Activated CD8-positive, alpha-beta memory T cell treated with anti-CD3 and anti-CD28 coated beads, Interleukin-2, amount 10 ng/mL, durations not matched to agents 7 days and 5 days (primary cell): ENCODE measurements at regions not wholly inside any gene's neighbourhood (a gene's known extent, or its start where the extent isn't known, plus 50 kb on each side); places are given as distances from the start of the nearest gene placed in this dataset.

Experiments used
- ATAC-seq: fragments of 150-1000 bp; cut with Tn5 transposase; one replicate; pipeline ENCODE4 v1.10.0; 2021; ENCODE audit warnings: moderate library complexity
- CTCF ChIA-PET: fragments of 350-600 bp; sonication (Branson Sonifier 250); formaldehyde crosslinking; loops from one replicate; lab custom pipeline; 2021; ENCODE audit warnings: antibody characterized with exemption; lab: Charles Lee
- DNase-seq: peaks from one replicate; pipeline ENCODE4 v3.0.0-alpha.2; 2020
- H3K27ac Mint-ChIP-seq: one replicate; pipeline ENCODE4 v1.8.0; 2021; ENCODE audit warnings: mild to moderate bottlenecking, mixed read lengths
- H3K27me3 Mint-ChIP-seq: one replicate; pipeline ENCODE4 v1.8.0; 2021; ENCODE audit warnings: mixed read lengths
- H3K36me3 Mint-ChIP-seq: one replicate; pipeline ENCODE4 v1.8.0; 2021; ENCODE audit warnings: mild to moderate bottlenecking, mixed read lengths
- H3K4me1 Mint-ChIP-seq: one replicate; pipeline ENCODE4 v1.8.0; 2021; ENCODE audit warnings: mixed read lengths
- H3K4me3 Mint-ChIP-seq: one replicate; pipeline ENCODE4 v1.8.0; 2021; ENCODE audit warnings: mild to moderate bottlenecking, moderate library complexity, mixed read lengths
- H3K9me3 Mint-ChIP-seq: one replicate; pipeline ENCODE4 v1.8.0; 2022; ENCODE audit warnings: low read depth, mixed read lengths

DNA sequence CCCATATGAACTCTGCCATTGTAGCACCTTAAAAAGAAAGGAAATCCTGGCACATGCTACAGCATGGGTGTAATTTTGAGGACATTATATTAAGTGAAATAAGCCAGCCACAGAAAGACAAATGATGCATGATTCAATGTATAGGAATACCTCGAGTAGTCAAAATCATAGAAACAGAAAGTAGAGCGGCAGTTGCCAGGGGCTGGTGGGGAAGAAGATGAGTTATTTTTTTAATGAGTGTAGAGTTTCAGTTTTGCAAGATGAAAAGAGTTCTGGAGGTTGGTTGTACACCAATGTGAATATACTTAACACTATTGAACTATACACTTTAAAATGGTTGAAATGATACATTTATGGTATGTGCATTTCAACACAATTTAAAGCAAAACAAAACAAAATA is 133.0 kb downstream of the ZDHHC21 start:
- peaks cover 6% of the 10 kb centered on the region for H3K4me1 Mint-ChIP-seq
- no peak overlapping the region for H3K27ac Mint-ChIP-seq
- no peaks in the 10 kb centered on the region for H3K36me3 Mint-ChIP-seq
- H3K4me3 Mint-ChIP-seq = no peak overlapping the region
- H3K9me3 Mint-ChIP-seq = peaks cover 2% of the 10 kb centered on the region
- DNase-seq (no peak), ATAC-seq (no peak)
- CTCF ChIA-PET = no interaction called here
- H3K27me3 Mint-ChIP-seq = peaks cover 10% of the 10 kb centered on the region

DNA sequence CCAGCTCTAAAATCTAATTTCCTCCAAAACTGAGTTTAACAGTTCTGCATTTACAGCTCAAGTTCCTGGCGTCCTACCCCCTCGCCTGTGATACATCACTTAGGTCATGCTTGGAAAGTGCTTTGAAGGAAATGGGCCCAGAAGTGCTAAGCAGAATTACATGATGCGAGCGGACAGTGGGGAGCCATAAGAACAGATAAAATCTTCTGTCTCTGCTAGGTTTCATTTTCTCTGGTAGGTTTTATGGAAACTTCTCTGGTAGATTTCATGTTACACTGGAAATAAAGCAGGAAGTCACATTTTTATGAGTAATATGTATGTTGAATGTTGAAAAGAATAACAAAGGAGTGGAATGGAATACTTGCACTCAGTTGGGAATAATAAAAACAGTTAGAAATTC is 138.3 kb downstream of the ZDHHC21 start:
- Mint-ChIP-seq H3K27ac (no peak overlapping the region), H3K36me3 (no peaks in the 10 kb centered on the region), H3K4me3 (no peak overlapping the region), H3K4me1 (no peaks in the 10 kb centered on the region), H3K27me3 (peaks cover 11% of the 10 kb centered on the region), H3K9me3 (peaks cover 2% of the 10 kb centered on the region)
- no peak for DNase-seq
- no peak for ATAC-seq
- CTCF ChIA-PET = no interaction called here

DNA sequence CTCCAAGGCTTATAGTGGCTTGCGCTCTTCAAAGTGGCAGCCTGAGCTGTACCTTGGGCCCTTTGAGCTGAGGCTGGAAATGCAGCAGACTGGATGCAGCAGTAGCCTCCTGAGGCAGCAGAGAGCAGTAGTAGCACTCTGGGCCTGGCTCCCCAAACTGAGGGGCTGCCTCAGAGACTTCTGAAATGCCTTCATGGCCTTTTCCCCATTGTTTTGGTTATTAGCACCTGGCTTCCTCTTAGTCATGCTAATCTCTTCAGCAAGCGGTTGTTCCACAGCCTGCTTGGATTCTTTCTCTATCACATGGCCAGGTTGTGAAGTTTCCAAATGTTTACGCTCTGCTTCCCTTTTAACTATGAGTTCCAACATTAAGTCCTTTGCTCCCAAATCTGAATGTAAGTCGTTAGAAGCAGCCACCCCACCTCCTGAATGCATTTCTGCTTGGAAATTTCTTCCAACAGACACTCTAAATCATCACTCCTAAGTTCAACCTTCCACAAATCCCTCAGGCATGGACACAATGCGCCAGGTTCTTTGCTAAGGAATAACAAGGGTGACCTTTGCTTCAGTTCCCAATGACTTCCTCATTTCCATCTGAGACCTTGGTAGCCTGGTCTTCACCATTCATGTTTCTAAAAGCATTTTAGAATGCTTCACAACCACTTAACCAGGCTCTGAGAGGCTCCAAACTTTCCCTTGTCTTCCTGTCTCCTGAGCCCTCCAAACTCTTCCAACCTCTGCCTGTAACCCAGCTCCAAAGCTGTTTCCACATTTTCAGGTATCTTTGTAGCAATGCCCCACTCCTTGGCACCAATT is 145.8 kb downstream of the ZDHHC21 start:
- ATAC-seq (no peak), DNase-seq (no peak)
- Mint-ChIP-seq H3K4me3 (no peak overlapping the region), H3K9me3 (no peaks in the 10 kb centered on the region), H3K27ac (no peak overlapping the region), H3K4me1 (no peaks in the 10 kb centered on the region), H3K36me3 (no peaks in the 10 kb centered on the region), H3K27me3 (peaks cover 12% of the 10 kb centered on the region)
- CTCF ChIA-PET = no interaction called here

DNA sequence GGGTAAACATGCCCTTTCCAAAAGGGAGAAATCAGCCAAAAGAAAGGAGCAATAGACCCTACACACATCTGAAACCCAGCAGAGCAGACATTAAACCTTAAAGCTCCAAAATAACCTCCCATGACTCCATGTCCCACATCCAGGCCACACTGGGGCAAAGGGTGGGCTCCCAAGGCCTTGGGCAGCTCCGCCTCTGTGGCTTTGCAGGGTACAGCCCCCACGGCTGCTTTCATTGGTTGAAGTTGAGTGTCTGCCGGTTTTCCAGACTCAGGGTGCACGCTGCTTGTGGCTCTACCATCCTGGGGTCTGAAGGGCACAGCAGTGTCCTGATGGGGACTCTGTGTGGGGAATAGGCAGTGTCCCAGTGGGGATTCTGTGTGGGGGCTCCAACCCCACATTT is 146.5 kb downstream of the ZDHHC21 start:
- no peak overlapping the region for H3K27ac Mint-ChIP-seq
- peaks cover 13% of the 10 kb centered on the region for H3K27me3 Mint-ChIP-seq
- ATAC-seq = no peak
- no peaks in the 10 kb centered on the region for H3K36me3 Mint-ChIP-seq
- no peaks in the 10 kb centered on the region for H3K9me3 Mint-ChIP-seq
- no peak overlapping the region for H3K4me3 Mint-ChIP-seq
- H3K4me1 Mint-ChIP-seq = no peaks in the 10 kb centered on the region
- CTCF ChIA-PET = no interaction called here
- DNase-seq = no peak

DNA sequence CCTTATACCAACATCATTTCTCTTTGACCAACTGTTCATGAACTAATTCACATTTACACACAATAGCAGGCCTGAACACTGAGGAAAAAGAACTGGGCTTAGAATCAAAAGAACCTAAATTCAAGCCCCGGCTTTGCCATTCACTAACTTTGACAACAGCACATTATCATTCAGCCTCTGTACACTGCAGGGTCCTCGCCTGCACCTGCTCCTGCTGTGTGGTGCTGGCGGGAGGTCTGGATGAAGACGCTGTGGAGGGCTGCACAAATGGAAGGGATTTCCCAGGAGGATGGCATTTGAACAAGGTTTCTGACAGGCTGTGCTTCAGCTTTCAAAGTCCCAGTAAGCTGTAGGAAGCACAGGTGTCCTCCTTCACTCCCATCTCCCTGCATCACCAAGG is 151.2 kb downstream of the ZDHHC21 start:
- no peaks in the 10 kb centered on the region for H3K9me3 Mint-ChIP-seq
- H3K4me3 Mint-ChIP-seq = no peak overlapping the region
- CTCF ChIA-PET = no interaction called here
- H3K27me3 Mint-ChIP-seq = peaks cover 7% of the 10 kb centered on the region
- H3K36me3 Mint-ChIP-seq = no peaks in the 10 kb centered on the region
- H3K4me1 Mint-ChIP-seq = no peaks in the 10 kb centered on the region
- no peak overlapping the region for H3K27ac Mint-ChIP-seq
- DNase-seq (no peak), ATAC-seq (no peak)

DNA sequence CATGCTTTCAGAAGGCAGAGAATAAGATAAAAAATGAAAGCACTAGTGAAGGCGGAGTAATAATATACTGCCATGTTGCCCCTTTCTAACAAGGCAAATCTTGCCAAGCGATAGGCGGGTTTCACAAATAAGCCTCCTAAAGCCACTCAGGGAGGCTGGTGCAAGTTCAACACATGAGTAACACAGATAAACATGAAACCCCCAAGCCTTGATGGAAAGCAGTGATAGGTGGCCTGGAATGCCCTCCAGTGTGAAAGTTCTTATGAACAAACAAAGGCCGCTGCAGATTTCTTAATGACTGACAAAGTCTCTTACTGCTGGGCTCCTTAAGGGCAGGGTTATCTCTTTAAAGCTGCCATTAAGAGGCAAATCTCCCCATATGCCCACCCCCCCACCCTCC is 154.7 kb downstream of the ZDHHC21 start:
- Mint-ChIP-seq H3K9me3 (no peaks in the 10 kb centered on the region), H3K4me3 (no peak overlapping the region), H3K27me3 (peaks cover 13% of the 10 kb centered on the region), H3K36me3 (no peaks in the 10 kb centered on the region), H3K27ac (no peak overlapping the region), H3K4me1 (no peaks in the 10 kb centered on the region)
- CTCF ChIA-PET = no interaction called here
- ATAC-seq (no peak), DNase-seq (no peak)

DNA sequence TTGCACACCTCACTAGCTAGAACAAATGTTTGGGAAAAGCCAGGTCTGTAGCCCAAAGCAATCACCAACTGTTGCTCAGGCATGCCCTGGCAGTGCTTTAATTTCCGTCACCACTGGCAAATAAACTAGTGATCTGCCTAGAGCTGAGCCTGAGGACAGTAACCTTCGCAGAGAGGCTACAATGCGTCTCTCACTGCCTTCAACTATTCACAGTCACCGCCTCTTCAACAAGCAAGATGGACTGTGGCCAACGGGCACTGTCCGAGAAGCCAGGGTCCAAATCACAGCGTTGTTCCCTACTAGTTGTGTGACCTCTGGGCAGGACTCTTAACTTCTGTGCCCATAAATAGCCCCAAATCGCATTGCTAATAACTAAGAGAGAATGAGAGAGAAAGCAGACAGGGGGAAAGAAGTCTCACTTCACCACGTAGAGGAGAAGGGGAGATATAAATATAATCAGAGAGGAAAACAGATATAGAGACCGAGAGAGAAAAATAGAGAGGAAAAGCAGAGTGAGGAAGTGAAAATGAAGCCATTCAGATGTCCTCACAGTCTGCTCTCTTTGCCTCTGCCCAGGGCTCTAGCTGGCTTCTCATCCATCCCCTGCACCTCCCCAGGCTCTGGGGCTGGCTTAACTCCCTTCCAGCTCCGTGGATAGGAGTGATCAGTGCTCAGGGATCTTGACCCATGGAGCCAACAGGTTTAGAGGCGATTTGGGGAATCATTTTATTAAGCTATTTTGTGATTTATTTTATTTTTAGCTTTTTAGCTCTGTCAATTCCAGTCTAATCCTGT is 157.9 kb downstream of the ZDHHC21 start:
- Mint-ChIP-seq H3K27ac (no peak overlapping the region), H3K4me3 (no peak overlapping the region), H3K27me3 (peaks cover 13% of the 10 kb centered on the region), H3K4me1 (no peaks in the 10 kb centered on the region), H3K9me3 (no peaks in the 10 kb centered on the region), H3K36me3 (no peaks in the 10 kb centered on the region)
- ATAC-seq (no peak), DNase-seq (no peak)
- CTCF ChIA-PET = no interaction called here

DNA sequence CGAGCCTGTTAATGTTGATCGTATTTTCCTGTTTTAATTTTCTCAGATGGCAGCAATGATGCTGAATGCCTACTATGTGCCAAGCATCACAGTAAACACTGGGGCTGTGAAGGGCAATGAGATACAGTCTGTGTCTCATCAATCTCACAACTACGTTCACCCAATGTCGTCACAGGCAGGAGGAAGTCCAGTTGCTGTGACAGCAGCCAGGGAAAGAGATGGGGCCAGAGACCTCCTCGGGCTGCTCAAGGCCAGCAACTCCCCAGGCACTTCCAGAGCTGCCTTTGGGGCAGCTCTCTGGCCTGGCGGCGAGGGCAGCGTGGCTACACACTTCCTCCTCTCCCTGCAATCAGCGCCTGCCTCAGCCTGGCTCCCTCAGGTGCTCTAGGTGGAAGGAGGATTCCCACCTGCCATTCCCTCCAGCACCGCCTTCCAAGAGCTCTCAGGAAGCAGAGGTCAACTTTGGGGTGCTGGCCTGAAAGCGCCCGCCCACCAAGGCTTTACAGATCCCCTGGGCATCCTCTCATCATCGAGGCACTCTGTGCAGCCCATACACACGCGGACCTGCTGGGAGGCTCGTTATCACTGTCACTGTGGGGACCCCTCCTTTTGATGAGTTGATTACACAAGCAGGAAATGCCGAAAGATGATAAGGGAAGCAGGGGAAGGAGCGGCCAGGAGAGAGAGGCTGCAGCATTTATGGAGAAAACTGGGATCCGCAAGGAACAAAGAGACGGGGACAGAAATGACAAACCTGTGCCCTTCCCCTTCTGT is 159.2 kb downstream of the ZDHHC21 start:
- CTCF ChIA-PET = no interaction called here
- Mint-ChIP-seq H3K36me3 (no peaks in the 10 kb centered on the region), H3K27ac (no peak overlapping the region), H3K4me1 (no peaks in the 10 kb centered on the region), H3K27me3 (peaks cover 18% of the 10 kb centered on the region), H3K9me3 (no peaks in the 10 kb centered on the region), H3K4me3 (no peak overlapping the region)
- ATAC-seq = no peak
- DNase-seq = no peak

DNA sequence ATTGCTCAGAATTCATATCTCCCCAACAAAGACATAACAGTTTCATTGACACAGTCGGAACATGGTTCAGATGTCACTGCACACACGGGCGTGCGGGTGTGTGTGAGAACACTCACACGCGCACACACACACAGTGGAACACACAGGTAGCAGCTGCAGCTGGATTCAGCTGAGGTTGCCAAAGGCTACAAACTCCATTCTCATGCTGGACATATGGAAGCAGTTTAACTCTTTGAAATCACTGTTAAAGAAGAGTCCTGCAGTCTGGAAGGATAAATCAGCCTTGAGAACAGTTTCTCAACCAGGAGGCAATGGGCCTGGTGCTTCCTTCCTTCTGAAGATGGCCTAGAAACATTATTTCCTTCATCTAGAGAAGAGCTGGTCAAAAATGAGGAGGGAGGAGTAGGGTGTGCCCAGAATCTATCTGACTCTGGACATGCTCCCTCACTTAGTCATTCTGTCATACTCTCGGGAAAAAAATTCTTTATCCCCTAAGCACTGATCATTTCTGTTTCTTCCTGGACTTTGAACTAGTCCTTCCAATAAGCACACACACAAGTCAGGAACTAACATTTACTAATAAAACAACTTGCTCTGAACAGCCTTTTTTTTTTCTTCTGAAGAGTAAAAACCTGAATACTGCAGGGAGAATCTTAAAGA is 160.6 kb downstream of the ZDHHC21 start:
- H3K27me3 Mint-ChIP-seq = peaks cover 22% of the 10 kb centered on the region
- CTCF ChIA-PET = interaction anchor here (1.1 kb wide), 1 partner anchor 236 kb away, joined by 3 read pairs; no protein-coding TSS in a partner anchor
- DNase-seq (no peak), ATAC-seq (no peak)
- no peaks in the 10 kb centered on the region for H3K9me3 Mint-ChIP-seq
- no peaks in the 10 kb centered on the region for H3K4me1 Mint-ChIP-seq
- no peaks in the 10 kb centered on the region for H3K36me3 Mint-ChIP-seq
- H3K27ac Mint-ChIP-seq = no peak overlapping the region
- H3K4me3 Mint-ChIP-seq = no peak overlapping the region

DNA sequence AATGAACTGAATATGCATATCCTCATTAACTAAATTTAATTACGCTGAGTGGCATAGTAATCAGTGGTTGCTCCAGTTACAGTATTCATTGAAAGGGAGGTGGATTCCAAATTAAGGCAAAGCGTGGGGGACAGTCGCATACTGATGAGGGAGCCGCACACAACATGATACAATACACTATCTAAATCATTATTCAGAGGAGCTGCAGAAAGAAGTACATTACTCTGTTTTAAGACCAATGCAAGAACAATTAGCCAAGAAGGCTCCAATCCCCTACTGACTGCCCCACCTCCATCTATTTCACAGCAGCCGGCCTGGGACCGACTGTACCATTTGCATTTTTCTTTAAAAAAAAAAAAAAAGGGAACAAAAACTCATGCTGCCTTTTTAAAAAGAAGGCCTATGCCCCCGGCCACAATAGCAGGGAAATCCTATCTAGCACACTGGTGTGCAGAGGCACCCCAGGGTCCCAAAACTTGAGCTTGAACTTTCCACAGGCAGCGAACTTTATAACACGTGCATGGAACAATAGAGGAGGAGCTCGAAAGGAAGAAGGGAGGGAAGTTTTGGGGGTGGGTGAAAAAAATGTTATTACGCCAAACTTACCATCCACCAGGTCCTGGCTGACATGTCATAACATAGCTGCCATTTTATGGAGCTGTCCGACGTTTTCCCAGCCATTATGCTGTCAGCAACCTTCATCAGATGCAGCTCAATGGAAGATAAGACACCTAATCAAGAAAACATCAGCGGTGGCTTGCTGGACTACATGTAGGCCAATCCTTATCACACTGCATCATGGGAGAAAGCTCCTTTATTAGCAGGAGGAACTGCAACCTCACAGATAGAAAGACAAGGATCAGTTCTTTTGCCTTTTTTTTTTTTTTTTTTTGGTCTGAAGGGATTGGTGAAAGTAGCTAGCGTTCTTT is 161.6 kb downstream of the ZDHHC21 start:
- no peak overlapping the region for H3K27ac Mint-ChIP-seq
- ATAC-seq = no peak
- peaks cover 23% of the 10 kb centered on the region for H3K27me3 Mint-ChIP-seq
- no peaks in the 10 kb centered on the region for H3K36me3 Mint-ChIP-seq
- H3K9me3 Mint-ChIP-seq = no peaks in the 10 kb centered on the region
- DNase-seq = no peak
- CTCF ChIA-PET = interaction anchor here (1.1 kb wide), 1 partner anchor 237 kb away, joined by 3 read pairs; no protein-coding TSS in a partner anchor
- no peak overlapping the region for H3K4me3 Mint-ChIP-seq
- H3K4me1 Mint-ChIP-seq = no peaks in the 10 kb centered on the region

DNA sequence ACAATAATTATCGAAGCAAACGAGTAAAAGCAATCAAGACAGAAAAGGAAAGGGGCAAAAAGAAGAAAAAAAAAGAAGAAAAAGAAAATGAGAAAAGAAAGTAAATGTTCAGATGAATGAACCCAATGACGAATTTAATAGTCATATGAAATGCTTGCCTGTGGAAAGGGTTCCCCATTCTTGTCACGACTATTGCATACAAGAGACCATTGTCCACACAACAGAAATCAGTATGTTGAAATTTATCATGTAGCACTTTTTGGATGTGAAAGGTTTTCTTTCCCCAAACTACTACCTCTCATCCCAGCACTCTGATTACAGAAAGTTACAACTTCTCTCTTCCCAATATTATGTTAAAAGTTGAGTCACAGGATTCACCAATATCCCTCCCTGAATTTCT is 162.4 kb downstream of the ZDHHC21 start:
- Mint-ChIP-seq H3K27me3 (peaks cover 22% of the 10 kb centered on the region), H3K4me1 (no peaks in the 10 kb centered on the region), H3K27ac (no peak overlapping the region), H3K9me3 (no peaks in the 10 kb centered on the region), H3K4me3 (no peak overlapping the region), H3K36me3 (no peaks in the 10 kb centered on the region)
- DNase-seq = no peak
- no peak for ATAC-seq
- CTCF ChIA-PET = no interaction called here

DNA sequence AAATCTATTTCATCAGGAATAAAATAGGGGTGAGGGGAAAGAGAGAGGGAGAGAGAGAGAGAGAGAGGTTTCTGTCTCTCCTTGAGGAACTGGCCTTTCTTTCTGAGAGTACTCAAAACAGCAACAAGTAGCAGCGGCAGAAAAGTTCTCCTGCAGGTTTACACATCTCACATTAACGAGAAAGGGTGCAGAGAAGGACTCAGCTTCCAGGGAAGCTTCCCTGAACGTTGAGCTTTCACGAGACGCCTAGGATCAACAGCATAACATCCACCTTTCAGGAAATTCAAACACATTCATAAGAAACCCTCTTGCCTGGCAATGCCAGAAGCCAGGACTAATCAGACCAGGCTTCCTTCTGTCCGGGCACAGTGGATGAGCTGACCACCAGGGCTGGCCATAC is 162.9 kb downstream of the ZDHHC21 start:
- CTCF ChIA-PET = no interaction called here
- Mint-ChIP-seq H3K4me1 (no peaks in the 10 kb centered on the region), H3K36me3 (no peaks in the 10 kb centered on the region), H3K4me3 (no peak overlapping the region), H3K27me3 (peaks cover 22% of the 10 kb centered on the region), H3K9me3 (no peaks in the 10 kb centered on the region), H3K27ac (no peak overlapping the region)
- DNase-seq (no peak), ATAC-seq (no peak)
